ENCODE measurements at regions not wholly inside any gene's neighbourhood (a gene's known extent, or its start where the extent isn't known, plus 50 kb on each side); places are given as distances from the start of the nearest gene placed in this dataset.

DNA sequence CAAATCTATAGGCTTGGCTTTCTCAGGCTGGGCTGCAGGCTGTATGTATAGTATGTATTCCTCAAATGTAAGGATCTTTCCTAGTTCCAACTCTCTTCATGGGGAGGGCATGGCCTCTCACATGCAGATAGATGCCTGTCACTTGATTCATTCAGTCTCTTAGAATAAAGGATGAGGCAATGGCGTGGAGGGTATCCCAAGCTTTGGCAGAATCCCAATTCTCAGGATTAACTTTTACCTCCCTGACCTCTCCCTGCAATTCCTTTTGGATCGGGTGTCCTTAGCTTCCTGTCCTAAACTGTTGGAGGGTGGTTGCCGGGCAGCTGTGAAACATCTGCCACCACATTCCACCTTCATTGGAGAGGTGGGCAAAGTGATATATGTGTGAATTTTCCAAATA is 80.3 kb downstream of the INSIG2 start:
- Histone ChIP-seq H3K27ac (ENCODE audit: low read depth in 2 of 2, low read length in 2 of 2) (no peak overlapping the region), H3K9me3 (ENCODE audit: control insufficient read depth in 2 of 2, low read length in 2 of 2) (no peaks in the 10 kb centered on the region), H3K27me3 (ENCODE audit: control insufficient read depth in 2 of 2, insufficient read depth in 2 of 2, low read length in 2 of 2) (peaks cover 0 to 1% of the 10 kb centered on the region in 2 donors), H3K4me3 (ENCODE audit: low read length in 2 of 2) (no peak overlapping the region), H3K36me3 (ENCODE audit: control insufficient read depth in 2 of 2, insufficient read depth in 2 of 2, low read length in 2 of 2) (no peaks in the 10 kb centered on the region), H3K4me1 (ENCODE audit: control insufficient read depth in 2 of 2, insufficient read depth in 2 of 2, low read length in 2 of 2) (no peaks in the 10 kb centered on the region), H3K9ac (ENCODE audit: low read depth in 1 of 2, low read length in 2 of 2) (no peak overlapping the region)

GRCh38 chr2:118167026-118167425 is 78.8 kb downstream of the INSIG2 start:
- Histone ChIP-seq H3K4me1 (ENCODE audit: control insufficient read depth in 2 of 2, insufficient read depth in 2 of 2, low read length in 2 of 2) (no peaks in the 10 kb centered on the region), H3K4me3 (ENCODE audit: low read length in 2 of 2) (no peak overlapping the region), H3K36me3 (ENCODE audit: control insufficient read depth in 2 of 2, insufficient read depth in 2 of 2, low read length in 2 of 2) (no peaks in the 10 kb centered on the region), H3K27me3 (ENCODE audit: control insufficient read depth in 2 of 2, insufficient read depth in 2 of 2, low read length in 2 of 2) (peaks cover 0 to 1% of the 10 kb centered on the region in 2 donors), H3K27ac (ENCODE audit: low read depth in 2 of 2, low read length in 2 of 2) (no peak overlapping the region), H3K9ac (ENCODE audit: low read depth in 1 of 2, low read length in 2 of 2) (no peak overlapping the region), H3K9me3 (ENCODE audit: control insufficient read depth in 2 of 2, low read length in 2 of 2) (no peaks in the 10 kb centered on the region)

- no peak overlapping the region for H3K9ac ChIP-seq (ENCODE audit: low read depth in 1 of 2, low read length in 2 of 2)
- H3K9me3 ChIP-seq (ENCODE audit: control insufficient read depth in 2 of 2, low read length in 2 of 2): no peaks in the 10 kb centered on the region
- H3K4me1 ChIP-seq (ENCODE audit: control insufficient read depth in 2 of 2, insufficient read depth in 2 of 2, low read length in 2 of 2): no peaks in the 10 kb centered on the region
- no peaks in the 10 kb centered on the region for H3K36me3 ChIP-seq (ENCODE audit: control insufficient read depth in 2 of 2, insufficient read depth in 2 of 2, low read length in 2 of 2)
- no peak overlapping the region for H3K4me3 ChIP-seq (ENCODE audit: low read length in 2 of 2)
- H3K27me3 ChIP-seq (ENCODE audit: control insufficient read depth in 2 of 2, insufficient read depth in 2 of 2, low read length in 2 of 2): peaks cover 0 to under 1% of the 10 kb centered on the region in 2 donors
- no peak overlapping the region for H3K27ac ChIP-seq (ENCODE audit: low read depth in 2 of 2, low read length in 2 of 2)
Observed at GRCh38 chr2:118166242-118166641, 78.0 kb downstream of the INSIG2 start.

- H3K9ac ChIP-seq (ENCODE audit: low read depth in 1 of 2, low read length in 2 of 2): no peak overlapping the region
- no peaks in the 10 kb centered on the region for H3K9me3 ChIP-seq (ENCODE audit: control insufficient read depth in 2 of 2, low read length in 2 of 2)
- H3K27ac ChIP-seq (ENCODE audit: low read depth in 2 of 2, low read length in 2 of 2): no peak overlapping the region
- H3K27me3 ChIP-seq (ENCODE audit: control insufficient read depth in 2 of 2, insufficient read depth in 2 of 2, low read length in 2 of 2): no peaks in the 10 kb centered on the region
- no peaks in the 10 kb centered on the region for H3K36me3 ChIP-seq (ENCODE audit: control insufficient read depth in 2 of 2, insufficient read depth in 2 of 2, low read length in 2 of 2)
- no peak overlapping the region for H3K4me3 ChIP-seq (ENCODE audit: low read length in 2 of 2)
- no peaks in the 10 kb centered on the region for H3K4me1 ChIP-seq (ENCODE audit: control insufficient read depth in 2 of 2, insufficient read depth in 2 of 2, low read length in 2 of 2)
Observed at GRCh38 chr2:118165595-118165994, 77.3 kb downstream of the INSIG2 start.
